OCI-LY7 (cell line): ENCODE measurements at regions not wholly inside any gene's neighbourhood (a gene's known extent, or its start where the extent isn't known, plus 50 kb on each side); places are given as distances from the start of the nearest gene placed in this dataset.

Experiments used
- CTCF ChIP-seq: fragments of 200-600 bp; sonication (generic); conservative IDR thresholded peaks from 2 replicates; pipeline ENCODE4 v1.5.1; 2014; ENCODE audit warnings: mild to moderate bottlenecking, antibody characterized with exemption, low read length, moderate library complexity, mixed read lengths
- EZH2phosphoT487 ChIP-seq: fragments of 200-600 bp; sonication (generic); IDR thresholded peaks from 2 replicates; pipeline ENCODE4 v1.6.1; 2018; ENCODE audit warnings: low read depth, borderline replicate concordance, mild to moderate bottlenecking, mixed run types, antibody characterized with exemption, low read length, moderate library complexity, mixed read lengths

GRCh38 chr2:58350484-58350883, 109.4 kb upstream of the FANCL start:
- TF ChIP-seq CTCF (no peak), EZH2phosphoT487 (no peak)
